Tibial artery (tissue), 4 donors: ENCODE measurements at regions not wholly inside any gene's neighbourhood (a gene's known extent, or its start where the extent isn't known, plus 50 kb on each side); places are given as distances from the start of the nearest gene placed in this dataset.

Experiments used
- DNase-seq, 2 donors: peaks; one replicate each; pipeline ENCODE4 v3.0.0-alpha.2; 2019
- H3K27ac ChIP-seq, 2 donors: fragments of 200-600 bp; sonication (generic) in 1 of 2; 1 replicate in 1 of 2; 2 replicates in 1 of 2; pipeline ENCODE4 v1.5.1; 2018 to 2019; ENCODE audit warnings: mild to moderate bottlenecking in 1 of 2
- H3K27me3 ChIP-seq, 2 donors: fragments of 200-600 bp; sonication (generic) in 1 of 2; one replicate each; pipeline versions ENCODE4 v1.5.1 to v1.6.0; 2016 to 2019
- H3K36me3 ChIP-seq, 3 donors: fragments of 200-600 bp; sonication (generic) in 2 of 3; one replicate each; pipeline ENCODE4 v1.5.1; 2016 to 2019; ENCODE audit warnings: mild to moderate bottlenecking in 2 of 3
- H3K4me1 ChIP-seq, 4 donors: fragments of 200-600 bp; sonication (generic) in 2 of 4; 1 replicate in 3 of 4; 2 replicates in 1 of 4; pipeline ENCODE4 v1.5.1; 2016 to 2019
- H3K4me3 ChIP-seq, 2 donors: fragments of 200-600 bp; sonication (generic) in 1 of 2; 1 replicate in 1 of 2; 2 replicates in 1 of 2; pipeline ENCODE4 v1.5.1; 2018 to 2019; ENCODE audit warnings: mild to moderate bottlenecking in 2 of 2
- H3K9me3 ChIP-seq, 3 donors: fragments of 200-600 bp; sonication (generic) in 1 of 3; one replicate each; pipeline ENCODE4 v1.5.1; 2016 to 2019
- intact Hi-C: fragments of 100-400 bp; cut with DNase I; formaldehyde crosslinking; loops from one replicate; pipeline ENCODE4 v1.15.0; 2023; ENCODE audit warnings: low total_unique reads
- TF ChIP-seq, protein P1 (sequence below), 2 experiments: fragments of 200-600 bp in 1 of 2; fragments of 450-650 bp in 1 of 2; IDR thresholded peaks; one replicate each; pipeline ENCODE4 v1.5.1; 2017 to 2019; ENCODE audit warnings: antibody characterized with exemption in 2 of 2, mild to moderate bottlenecking in 1 of 2, moderate library complexity in 1 of 2

DNA sequence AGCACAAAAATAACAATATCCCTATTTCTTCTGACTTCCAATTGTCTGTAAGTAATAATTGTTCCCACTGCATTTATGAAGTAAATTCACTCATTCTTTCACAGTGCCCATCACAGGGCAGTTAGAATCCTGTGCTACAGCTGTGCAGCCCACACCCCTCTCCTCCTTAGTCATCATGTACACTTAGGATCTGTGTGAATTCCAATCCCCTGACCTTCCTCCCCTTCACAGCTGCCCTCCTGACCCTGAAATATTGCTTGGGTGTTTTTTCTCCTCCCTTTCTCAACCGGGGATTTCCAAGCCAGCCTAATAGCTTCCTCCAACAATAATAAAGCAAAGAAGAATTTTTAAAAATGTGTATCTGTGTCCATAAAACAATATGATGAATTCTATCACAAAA, 91.5 kb upstream of the BEND6 start:
- Histone ChIP-seq H3K27ac (no peak overlapping the region), H3K4me3 (no peak overlapping the region), H3K36me3 (no peaks in the 10 kb centered on the region), H3K9me3 (no peaks in the 10 kb centered on the region), H3K4me1 (peaks cover 0 to 28% (median 7%) of the 10 kb centered on the region in 4 donors), H3K27me3 (no peaks in the 10 kb centered on the region)
- DNase-seq, result no peak
- TF ChIP-seq, protein P1, sequence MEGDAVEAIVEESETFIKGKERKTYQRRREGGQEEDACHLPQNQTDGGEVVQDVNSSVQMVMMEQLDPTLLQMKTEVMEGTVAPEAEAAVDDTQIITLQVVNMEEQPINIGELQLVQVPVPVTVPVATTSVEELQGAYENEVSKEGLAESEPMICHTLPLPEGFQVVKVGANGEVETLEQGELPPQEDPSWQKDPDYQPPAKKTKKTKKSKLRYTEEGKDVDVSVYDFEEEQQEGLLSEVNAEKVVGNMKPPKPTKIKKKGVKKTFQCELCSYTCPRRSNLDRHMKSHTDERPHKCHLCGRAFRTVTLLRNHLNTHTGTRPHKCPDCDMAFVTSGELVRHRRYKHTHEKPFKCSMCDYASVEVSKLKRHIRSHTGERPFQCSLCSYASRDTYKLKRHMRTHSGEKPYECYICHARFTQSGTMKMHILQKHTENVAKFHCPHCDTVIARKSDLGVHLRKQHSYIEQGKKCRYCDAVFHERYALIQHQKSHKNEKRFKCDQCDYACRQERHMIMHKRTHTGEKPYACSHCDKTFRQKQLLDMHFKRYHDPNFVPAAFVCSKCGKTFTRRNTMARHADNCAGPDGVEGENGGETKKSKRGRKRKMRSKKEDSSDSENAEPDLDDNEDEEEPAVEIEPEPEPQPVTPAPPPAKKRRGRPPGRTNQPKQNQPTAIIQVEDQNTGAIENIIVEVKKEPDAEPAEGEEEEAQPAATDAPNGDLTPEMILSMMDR (IDR thresholded peaks at IDR 0.05), result no peak
- intact Hi-C loops, result no loop called here

DNA sequence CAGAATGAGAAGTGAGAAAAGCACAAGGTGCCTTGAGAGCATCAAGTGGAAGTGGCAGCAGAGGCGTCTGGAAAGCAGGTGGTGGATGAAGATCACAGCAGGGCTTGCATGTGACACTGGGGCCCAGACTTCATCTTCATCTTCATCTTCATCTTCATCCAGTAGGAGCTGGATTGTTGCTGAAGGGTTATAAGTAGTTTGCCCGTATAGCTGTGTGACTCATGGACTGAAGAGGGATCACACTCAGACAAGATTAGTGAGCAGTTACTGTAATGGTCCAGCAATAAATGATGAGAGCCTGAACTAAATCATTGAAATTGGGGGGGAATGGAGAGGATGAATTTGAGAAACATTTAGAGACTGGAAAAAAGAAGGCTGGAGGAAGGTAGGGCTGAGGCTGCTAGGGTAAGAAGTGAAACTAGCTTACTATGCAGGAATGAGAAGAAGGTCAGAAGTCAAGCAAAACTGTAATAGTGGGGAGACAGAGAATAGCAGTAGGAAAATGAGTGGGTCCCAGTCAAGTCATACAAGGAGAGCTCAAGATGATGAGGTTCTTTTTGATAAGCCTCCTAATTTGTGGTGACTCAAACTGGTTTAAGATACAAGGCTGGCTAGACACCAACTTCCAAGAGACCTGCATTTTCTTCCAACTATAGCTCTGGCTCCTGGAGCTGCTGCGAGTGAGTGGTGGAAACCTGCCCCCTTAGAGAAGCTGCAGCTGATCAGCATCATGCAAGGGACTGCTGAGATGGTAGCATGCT, 92.3 kb upstream of the BEND6 start:
- intact Hi-C loops, result no loop called here
- H3K4me3 ChIP-seq, result peak overlapping the region; percentile 14 to 16

DNA sequence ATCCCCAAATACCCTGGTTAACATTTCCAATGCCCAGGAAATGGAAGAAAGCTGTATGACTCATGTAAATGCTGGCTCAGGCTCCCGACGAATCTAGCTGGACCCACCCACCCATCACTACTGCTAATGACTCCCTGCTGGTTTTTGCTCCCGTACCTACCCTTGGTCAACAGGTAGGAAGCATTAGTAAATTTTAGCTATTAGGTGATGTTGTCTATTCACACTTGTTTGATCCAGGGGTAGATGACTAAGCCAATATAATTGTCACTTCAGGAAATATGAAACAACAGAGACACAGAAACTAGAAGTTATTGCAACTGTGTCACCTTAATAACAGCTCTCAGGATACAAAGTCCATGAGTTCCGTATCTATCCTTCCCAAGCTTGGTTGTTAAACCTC, 94.4 kb upstream of the BEND6 start:
- Histone ChIP-seq H3K4me3 (no peak overlapping the region), H3K36me3 (no peaks in the 10 kb centered on the region), H3K27me3 (no peaks in the 10 kb centered on the region), H3K27ac (no peak overlapping the region), H3K9me3 (no peaks in the 10 kb centered on the region), H3K4me1 (peaks cover 0 to 24% (median 7%) of the 10 kb centered on the region in 4 donors)
- intact Hi-C loops, result no loop called here
- TF ChIP-seq, protein P1 (IDR thresholded peaks at IDR 0.05), result no peak
- DNase-seq, result no peak

More for the DNA sequence above, 92.3 kb upstream of the BEND6 start:
- TF ChIP-seq, protein P1 (IDR thresholded peaks at IDR 0.05), result no peak
- Histone ChIP-seq H3K27me3 (no peaks in the 10 kb centered on the region), H3K9me3 (no peaks in the 10 kb centered on the region), H3K4me1 (peaks cover 0 to 21% (median 7%) of the 10 kb centered on the region in 4 donors), H3K27ac (peak overlapping the region in 1 of 2 donors; percentile 31), H3K36me3 (no peaks in the 10 kb centered on the region)
- DNase-seq, result no peak

DNA sequence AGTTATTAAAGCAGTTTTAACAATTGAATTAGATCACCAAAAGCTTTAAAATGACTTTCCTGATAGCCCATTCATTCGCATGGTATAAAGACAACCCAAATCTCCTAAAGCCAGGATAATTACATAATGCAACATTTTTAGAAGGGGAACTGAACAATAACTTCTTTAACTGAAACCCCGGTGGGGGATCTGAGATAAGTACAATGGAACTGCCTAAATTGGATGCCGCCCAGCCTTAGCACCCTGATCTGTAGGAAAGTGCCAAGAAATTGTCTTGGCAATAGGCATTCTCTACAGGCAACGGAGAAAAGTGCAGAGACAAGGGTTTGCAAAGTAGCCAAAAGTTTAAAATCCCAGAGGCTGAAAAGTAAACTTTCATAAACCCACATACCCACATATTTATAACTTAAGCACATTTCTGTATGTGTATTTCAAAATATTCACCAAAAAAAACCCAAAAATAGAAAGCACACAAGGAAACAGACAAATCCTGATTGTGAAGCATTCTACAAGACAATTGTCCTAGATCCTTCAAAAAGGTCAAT, 98.8 kb upstream of the BEND6 start:
- Histone ChIP-seq H3K4me3 (no peak overlapping the region), H3K27me3 (no peaks in the 10 kb centered on the region), H3K27ac (no peak overlapping the region), H3K4me1 (peaks cover 0 to 5% (median 1%) of the 10 kb centered on the region in 4 donors), H3K9me3 (no peaks in the 10 kb centered on the region), H3K36me3 (no peaks in the 10 kb centered on the region)
- DNase-seq, result no peak
- TF ChIP-seq, protein P1 (IDR thresholded peaks at IDR 0.05), result no peak
- intact Hi-C loops, result loop anchor here (10.0 kb wide), 1 partner anchor 491 kb away; no protein-coding TSS in a partner anchor

DNA sequence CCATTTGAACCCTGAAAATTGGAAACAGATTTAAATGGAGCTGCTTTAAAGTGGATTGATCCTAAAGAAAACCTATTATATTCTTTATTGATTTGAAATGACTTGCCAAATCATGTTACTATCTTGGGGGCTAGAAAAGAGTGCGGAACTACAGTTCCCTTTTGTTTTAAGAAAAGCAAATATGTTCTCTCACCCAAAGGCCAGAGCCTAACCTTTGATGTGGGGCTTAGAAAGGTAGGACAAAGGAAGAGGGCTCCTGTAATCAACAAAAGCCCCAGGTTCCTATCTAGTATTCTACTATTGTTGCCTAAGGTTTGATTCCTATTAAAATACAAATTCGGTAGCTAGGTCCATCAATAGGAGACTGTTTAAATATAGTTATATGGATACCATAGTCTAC, 100.8 kb upstream of the BEND6 start:
- Histone ChIP-seq H3K27ac (no peak overlapping the region), H3K27me3 (no peaks in the 10 kb centered on the region), H3K36me3 (no peaks in the 10 kb centered on the region), H3K9me3 (no peaks in the 10 kb centered on the region), H3K4me3 (no peak overlapping the region), H3K4me1 (peaks cover 0 to 20% (median 5%) of the 10 kb centered on the region in 4 donors)
- no peak for DNase-seq
- TF ChIP-seq, protein P1 (IDR thresholded peaks at IDR 0.05), result no peak
- intact Hi-C loops, result loop anchor here (5.0 to 10.0 kb wide), 2 partner anchors 157 to 489 kb away; no protein-coding TSS in a partner anchor
